OCI-LY3 (cell line): ENCODE measurements at regions not wholly inside any gene's neighbourhood (a gene's known extent, or its start where the extent isn't known, plus 50 kb on each side); places are given as distances from the start of the nearest gene placed in this dataset.

Experiments
- EZH2phosphoT487 ChIP-seq: fragments of 200-600 bp; shearing (Covaris generic); IDR thresholded peaks from 2 replicates; pipeline ENCODE4 v1.6.1; 2018; ENCODE audit warnings: antibody characterized with exemption, mixed run types, low read depth
- TF ChIP-seq, protein P1 (sequence below): fragments of 200-600, 300-600 bp; sonication (generic); IDR thresholded peaks from 2 replicates; pipeline ENCODE4 v1.5.1; 2014; ENCODE audit warnings: antibody characterized with exemption, low read length, low read depth

DNA sequence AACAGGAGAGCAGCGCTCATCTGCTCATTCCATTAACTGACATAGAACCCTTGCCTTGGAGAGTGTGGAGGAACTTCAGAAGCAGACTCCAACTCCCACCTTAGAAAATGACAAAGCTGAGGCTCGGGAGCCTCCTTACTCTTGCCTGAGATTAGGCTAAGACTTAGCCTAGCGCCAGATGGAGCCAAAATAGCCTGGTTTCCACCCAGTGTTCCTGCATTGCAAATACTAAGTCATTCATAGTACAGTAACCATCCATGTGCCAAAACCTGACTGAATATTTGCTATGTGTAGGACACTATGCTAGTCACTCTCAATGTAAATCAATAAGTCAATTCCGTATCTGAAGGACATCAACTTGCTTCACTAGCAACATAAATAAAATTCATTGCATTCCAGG lies 387.4 kb upstream of the CPEB2 start:
- TF ChIP-seq, protein P1, sequence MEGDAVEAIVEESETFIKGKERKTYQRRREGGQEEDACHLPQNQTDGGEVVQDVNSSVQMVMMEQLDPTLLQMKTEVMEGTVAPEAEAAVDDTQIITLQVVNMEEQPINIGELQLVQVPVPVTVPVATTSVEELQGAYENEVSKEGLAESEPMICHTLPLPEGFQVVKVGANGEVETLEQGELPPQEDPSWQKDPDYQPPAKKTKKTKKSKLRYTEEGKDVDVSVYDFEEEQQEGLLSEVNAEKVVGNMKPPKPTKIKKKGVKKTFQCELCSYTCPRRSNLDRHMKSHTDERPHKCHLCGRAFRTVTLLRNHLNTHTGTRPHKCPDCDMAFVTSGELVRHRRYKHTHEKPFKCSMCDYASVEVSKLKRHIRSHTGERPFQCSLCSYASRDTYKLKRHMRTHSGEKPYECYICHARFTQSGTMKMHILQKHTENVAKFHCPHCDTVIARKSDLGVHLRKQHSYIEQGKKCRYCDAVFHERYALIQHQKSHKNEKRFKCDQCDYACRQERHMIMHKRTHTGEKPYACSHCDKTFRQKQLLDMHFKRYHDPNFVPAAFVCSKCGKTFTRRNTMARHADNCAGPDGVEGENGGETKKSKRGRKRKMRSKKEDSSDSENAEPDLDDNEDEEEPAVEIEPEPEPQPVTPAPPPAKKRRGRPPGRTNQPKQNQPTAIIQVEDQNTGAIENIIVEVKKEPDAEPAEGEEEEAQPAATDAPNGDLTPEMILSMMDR = no peak
- no peak for TF ChIP-seq EZH2phosphoT487
